Upper lobe of left lung (tissue), 6 donors: ENCODE measurements at regions not wholly inside any gene's neighbourhood (a gene's known extent, or its start where the extent isn't known, plus 50 kb on each side); places are given as distances from the start of the nearest gene placed in this dataset.

Experiments used
- ATAC-seq, 2 donors: fragments of 200-7000 bp; cut with Tn5 transposase; one replicate each; pipeline ENCODE4 v1.9.1; 2022; ENCODE audit warnings: mild to moderate bottlenecking in 2 of 2, moderate library complexity in 2 of 2; ENCODE audit not compliant: low FRiP score in 2 of 2
- DNase-seq, 2 donors: peaks; one replicate each; pipeline ENCODE4 v3.0.0-alpha.2; 2019 to 2020
- H3K27ac ChIP-seq, 4 donors: fragments of 200-600 bp; sonication (generic); one replicate each; pipeline ENCODE4 v1.5.1; 2016 to 2019
- H3K27me3 ChIP-seq, 4 donors: fragments of 200-600 bp; sonication (generic); one replicate each; pipeline ENCODE4 v1.5.1; 2017 to 2019
- H3K36me3 ChIP-seq, 4 donors: fragments of 200-600 bp; sonication (generic); one replicate each; pipeline ENCODE4 v1.5.1; 2016 to 2019
- H3K4me1 ChIP-seq, 4 donors: fragments of 200-600 bp; sonication (generic); one replicate each; pipeline ENCODE4 v1.5.1; 2018 to 2019
- H3K4me3 ChIP-seq, 4 donors: fragments of 200-600 bp; sonication (generic); one replicate each; pipeline ENCODE4 v1.5.1; 2017 to 2019; ENCODE audit warnings: mild to moderate bottlenecking in 2 of 4, moderate library complexity in 1 of 4
- H3K9me3 ChIP-seq, 4 donors: fragments of 200-600 bp; sonication (generic); one replicate each; pipeline ENCODE4 v1.5.1; 2018 to 2019
- CTCF ChIP-seq, 6 experiments: fragments of 450-650 bp in 4 of 6; fragments of 200-600 bp in 2 of 6; sonication (generic) in 2 of 6; IDR thresholded peaks; one replicate each; pipeline ENCODE4 v1.5.1; 2016 to 2019; ENCODE audit warnings: antibody characterized with exemption in 6 of 6
- EP300 ChIP-seq, 4 donors: sonication (generic); formaldehyde crosslinking; IDR thresholded peaks; one replicate each; pipeline ENCODE4 v1.5.1; 2017; ENCODE audit warnings: antibody characterized with exemption in 4 of 4, control low read depth in 2 of 4
- POLR2A ChIP-seq, 4 donors: fragments of 450-650 bp; IDR thresholded peaks; one replicate each; pipeline ENCODE4 v1.5.1; 2016 to 2017; ENCODE audit warnings: antibody characterized with exemption in 4 of 4, mild to moderate bottlenecking in 2 of 4
- POLR2AphosphoS5 ChIP-seq, 2 donors: sonication (generic); formaldehyde crosslinking; IDR thresholded peaks; one replicate each; pipeline ENCODE4 v1.5.1; 2017; ENCODE audit warnings: antibody characterized with exemption in 2 of 2
- WGBS, 2 donors: methylation state at CpG; one replicate each; pipeline ENCODE4 v1.1.5; 2017 to 2018; 5-methylcytosine and 5-hydroxymethylcytosine counted together
- donor health status: DM: no; HTN: no; CAD: no; lungs with moderate emphysema.
- donor health status: DM: no; HTN: yes; CAD: no; lungs with severe emphysema.

GRCh38 chr10:113232928-113233511 lies 283.0 kb downstream of the TCF7L2 start:
- no peaks in the 10 kb centered on the region for H3K9me3 ChIP-seq
- H3K27me3 ChIP-seq, result no peaks in the 10 kb centered on the region
- H3K4me1 ChIP-seq, result no peaks in the 10 kb centered on the region
- no peak for DNase-seq
- H3K27ac ChIP-seq, result no peak overlapping the region
- WGBS, 2 donors, result 81 to 85% methylated on average over 5 of the region's 5 CpGs
- H3K4me3 ChIP-seq, result no peak overlapping the region
- no peak for ATAC-seq
- TF ChIP-seq POLR2A (IDR thresholded peaks at IDR 0.05), result no peak
- no peak for TF ChIP-seq POLR2AphosphoS5 (IDR thresholded peaks at IDR 0.05)
- TF ChIP-seq EP300 (IDR thresholded peaks at IDR 0.05), result no peak
- no peak for TF ChIP-seq CTCF (IDR thresholded peaks at IDR 0.05)
- H3K36me3 ChIP-seq, result no peaks in the 10 kb centered on the region

- Histone ChIP-seq H3K9me3 (no peaks in the 10 kb centered on the region), H3K27ac (no peak overlapping the region), H3K4me1 (no peaks in the 10 kb centered on the region), H3K27me3 (no peaks in the 10 kb centered on the region), H3K36me3 (no peaks in the 10 kb centered on the region), H3K4me3 (no peak overlapping the region)
- ATAC-seq (no peak), DNase-seq (no peak)
- 91 to 97% methylated on average over 3 of the region's 3 CpGs for WGBS, 2 donors
- TF ChIP-seq EP300 (IDR thresholded peaks at IDR 0.05), result no peak
- no peak for TF ChIP-seq POLR2AphosphoS5 (IDR thresholded peaks at IDR 0.05)
- TF ChIP-seq CTCF (IDR thresholded peaks at IDR 0.05), result no peak
These were observed 284.4 kb downstream of the TCF7L2 start for GRCh38 chr10:113234481-113234880.

- Histone ChIP-seq H3K4me3 (no peak overlapping the region), H3K36me3 (no peaks in the 10 kb centered on the region), H3K27ac (no peak overlapping the region), H3K4me1 (no peaks in the 10 kb centered on the region), H3K9me3 (no peaks in the 10 kb centered on the region), H3K27me3 (no peaks in the 10 kb centered on the region)
- TF ChIP-seq EP300 (IDR thresholded peaks at IDR 0.05) (no peak), POLR2AphosphoS5 (IDR thresholded peaks at IDR 0.05) (no peak), POLR2A (IDR thresholded peaks at IDR 0.05) (no peak), CTCF (IDR thresholded peaks at IDR 0.05) (no peak)
- peak in 1 of 2 donors; percentile 51 for DNase-seq
- peak; percentile 69 to 78 for ATAC-seq
- WGBS, 2 donors, result 78 to 96% methylated on average over 3 to 4 of the region's 4 CpGs
These were observed 285.5 kb downstream of the TCF7L2 start for GRCh38 chr10:113235508-113235907.

GRCh38 chr10:113236998-113237397 lies 287.0 kb downstream of the TCF7L2 start:
- no peak for ATAC-seq
- H3K27ac ChIP-seq, result no peak overlapping the region
- no peaks in the 10 kb centered on the region for H3K4me1 ChIP-seq
- no peaks in the 10 kb centered on the region for H3K36me3 ChIP-seq
- TF ChIP-seq CTCF (IDR thresholded peaks at IDR 0.05), result no peak
- 92 to 95% methylated on average over 5 of the region's 5 CpGs for WGBS, 2 donors
- no peak for DNase-seq
- no peaks in the 10 kb centered on the region for H3K27me3 ChIP-seq
- no peaks in the 10 kb centered on the region for H3K9me3 ChIP-seq
- H3K4me3 ChIP-seq, result no peak overlapping the region

GRCh38 chr10:113239566-113240350 lies 289.7 kb downstream of the TCF7L2 start:
- peak in 1 of 2 donors; percentile 59 for ATAC-seq
- TF ChIP-seq POLR2AphosphoS5 (IDR thresholded peaks at IDR 0.05), result no peak
- TF ChIP-seq CTCF (IDR thresholded peaks at IDR 0.05), result no peak
- no peak for TF ChIP-seq POLR2A (IDR thresholded peaks at IDR 0.05)
- TF ChIP-seq EP300 (IDR thresholded peaks at IDR 0.05), result no peak
- Histone ChIP-seq H3K4me1 (no peaks in the 10 kb centered on the region), H3K27ac (no peak overlapping the region), H3K4me3 (no peak overlapping the region), H3K9me3 (no peaks in the 10 kb centered on the region), H3K36me3 (no peaks in the 10 kb centered on the region), H3K27me3 (no peaks in the 10 kb centered on the region)
- WGBS, 2 donors, result 61 to 63% methylated on average over 7 of the region's 7 CpGs
- no peak for DNase-seq
